Activated CD4-positive, alpha-beta T cell treated with anti-CD3 and anti-CD28 coated beads for 36 hours (primary cell): ENCODE measurements at regions not wholly inside any gene's neighbourhood (a gene's known extent, or its start where the extent isn't known, plus 50 kb on each side); places are given as distances from the start of the nearest gene placed in this dataset.
"Not testable (repeated sequence)": the region's sequence is repeated elsewhere in the genome, so short reads cannot be mapped to it uniquely, and the experiment has no call there.

Source experiments
- ATAC-seq: fragments of 200-7000 bp; cut with Tn5 transposase; one replicate; pipeline ENCODE4 v1.10.0; 2021; ENCODE audit warnings: mild to moderate bottlenecking, moderate library complexity
- CTCF ChIA-PET: fragments of 350-600 bp; sonication (Branson Sonifier 250); formaldehyde crosslinking; loops from one replicate; lab custom pipeline; 2021; ENCODE audit warnings: antibody characterized with exemption; lab: Charles Lee
- POLR2A ChIA-PET: fragments of 350-600 bp; sonication (Branson Sonifier 250); formaldehyde crosslinking; loops from one replicate; lab custom pipeline; 2021; ENCODE audit warnings: antibody characterized with exemption, inconsistent platforms; lab: Charles Lee
- DNase-seq: peaks from one replicate; pipeline ENCODE4 v3.0.0-alpha.2; 2020
- H3K27ac Mint-ChIP-seq: one replicate; pipeline ENCODE4 v1.8.0; 2021; ENCODE audit warnings: mixed read lengths
- H3K27me3 Mint-ChIP-seq: one replicate; pipeline ENCODE4 v1.8.0; 2021; ENCODE audit warnings: mixed read lengths
- H3K36me3 Mint-ChIP-seq: one replicate; pipeline ENCODE4 v1.8.0; 2021; ENCODE audit warnings: low read depth, mixed read lengths
- H3K4me1 Mint-ChIP-seq: one replicate; pipeline ENCODE4 v1.8.0; 2021; ENCODE audit warnings: mixed read lengths
- H3K4me3 Mint-ChIP-seq: one replicate; pipeline ENCODE4 v1.8.0; 2021; ENCODE audit warnings: mild to moderate bottlenecking, moderate library complexity, mixed read lengths
- H3K9me3 Mint-ChIP-seq: one replicate; pipeline ENCODE4 v1.8.0; 2021; ENCODE audit warnings: low read depth, mixed read lengths
- intact Hi-C, 2 experiments: fragments of 100-400 bp; cut with DNase I in 1 of 2; cut with micrococcal nuclease in 1 of 2; formaldehyde crosslinking; loops; one replicate each; pipeline versions ENCODE4 v1.14.2 to v1.15.1; 2022 to 2024; cut with DNase I, micrococcal nuclease

DNA sequence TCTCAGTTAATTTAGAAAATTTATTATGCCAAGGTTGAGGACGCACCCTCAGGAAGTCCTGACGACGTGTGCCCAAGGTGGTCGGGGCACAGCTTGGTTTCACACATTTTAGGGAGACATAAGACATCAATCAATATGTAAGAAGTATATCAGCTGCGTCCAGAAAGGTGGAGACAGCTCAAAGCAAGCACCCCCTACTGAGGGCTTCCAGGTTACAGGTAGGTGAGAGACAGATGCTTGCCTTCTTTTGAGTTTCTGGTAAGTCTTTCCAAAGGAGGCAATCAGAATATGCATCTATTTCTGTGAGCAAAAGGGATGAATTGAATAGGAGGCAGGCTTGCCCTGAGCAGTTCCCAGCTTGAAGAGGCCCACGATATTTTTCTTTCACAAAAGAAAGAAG, 614.3 kb downstream of the XPNPEP1 start:
- POLR2A ChIA-PET: no interaction called here
- H3K4me3 Mint-ChIP-seq: no peak overlapping the region
- DNase-seq (no peak), ATAC-seq (no peak)
- intact Hi-C loops: no loop called here
- no peak overlapping the region for H3K27ac Mint-ChIP-seq
- no peaks in the 10 kb centered on the region for H3K4me1 Mint-ChIP-seq
- H3K36me3 Mint-ChIP-seq: no peaks in the 10 kb centered on the region
- H3K27me3 Mint-ChIP-seq: no peaks in the 10 kb centered on the region
- CTCF ChIA-PET: no interaction called here
- no peaks in the 10 kb centered on the region for H3K9me3 Mint-ChIP-seq

DNA sequence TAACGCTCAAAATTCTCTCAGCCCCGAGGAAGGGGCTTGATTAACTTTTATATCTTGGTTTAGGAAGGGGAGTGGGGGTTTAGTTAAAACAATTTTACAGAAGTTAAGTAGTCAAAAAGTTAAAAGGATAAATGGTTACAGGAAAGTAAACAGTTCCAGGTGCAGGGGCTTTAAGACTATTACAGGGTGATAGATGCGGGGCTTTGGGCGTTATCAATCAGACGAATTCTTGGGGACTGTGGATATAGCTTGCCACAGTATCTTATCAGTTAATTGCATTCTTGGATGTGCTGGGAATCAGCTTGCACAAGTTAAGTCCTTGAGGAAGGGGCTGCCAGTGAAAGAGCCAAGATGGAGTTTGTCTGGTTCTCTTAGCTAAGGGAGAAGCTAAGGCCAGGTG, 616.2 kb downstream of the XPNPEP1 start:
- H3K36me3 Mint-ChIP-seq, POLR2A ChIA-PET, H3K4me3 Mint-ChIP-seq, H3K27ac Mint-ChIP-seq, intact Hi-C loops, ATAC-seq, H3K27me3 Mint-ChIP-seq, H3K9me3 Mint-ChIP-seq, DNase-seq, H3K4me1 Mint-ChIP-seq, CTCF ChIA-PET: not testable (repeated sequence)

DNA sequence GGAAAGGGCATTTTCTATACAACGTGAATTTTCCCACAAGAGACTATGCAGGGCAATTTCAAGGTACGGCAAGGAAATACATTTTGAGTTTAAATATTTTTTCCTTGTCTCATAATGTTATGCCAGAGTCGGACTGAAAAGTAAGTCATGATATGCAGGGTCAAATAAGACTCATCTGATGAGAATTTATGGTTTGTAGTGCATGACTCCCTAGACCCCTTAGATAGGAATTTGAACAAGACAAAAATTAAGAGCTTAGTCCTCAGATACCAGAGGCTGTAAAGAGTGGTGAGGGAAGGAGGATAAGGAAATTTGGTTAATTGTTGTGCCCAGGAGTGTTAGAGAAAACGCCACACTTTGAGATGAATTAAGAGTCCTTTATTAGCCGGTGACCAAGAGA, 616.6 kb downstream of the XPNPEP1 start:
- Mint-ChIP-seq H3K4me3 (no peak overlapping the region), H3K27ac (no peak overlapping the region), H3K4me1 (no peaks in the 10 kb centered on the region), H3K9me3 (no peaks in the 10 kb centered on the region), H3K36me3 (no peaks in the 10 kb centered on the region), H3K27me3 (no peaks in the 10 kb centered on the region)
- intact Hi-C loops: no loop called here
- ChIA-PET POLR2A (no interaction called here), CTCF (no interaction called here)
- DNase-seq (no peak), ATAC-seq (no peak)

DNA sequence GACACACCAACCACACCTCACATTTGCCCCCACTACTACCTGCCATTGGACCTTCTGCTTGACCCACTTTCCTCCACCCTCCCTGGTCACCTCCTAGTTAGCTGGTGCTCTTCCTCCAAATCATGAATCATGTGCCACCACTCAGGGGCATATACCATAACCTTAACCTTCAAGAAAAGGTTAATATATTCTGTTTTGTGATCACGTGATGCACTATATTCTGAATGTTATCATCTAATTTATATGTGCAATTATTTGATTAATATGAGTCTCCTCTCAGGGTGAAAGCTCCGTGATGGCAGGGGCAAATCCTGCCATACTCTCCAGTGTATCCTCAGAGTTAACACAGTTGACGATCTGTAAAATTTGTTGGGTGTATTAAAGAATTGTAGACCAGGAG, 635.5 kb downstream of the XPNPEP1 start:
- POLR2A ChIA-PET: no interaction called here
- H3K27ac Mint-ChIP-seq: no peak overlapping the region
- intact Hi-C loops: no loop called here
- H3K36me3 Mint-ChIP-seq: no peaks in the 10 kb centered on the region
- ATAC-seq (no peak), DNase-seq (no peak)
- CTCF ChIA-PET: no interaction called here
- no peaks in the 10 kb centered on the region for H3K27me3 Mint-ChIP-seq
- H3K4me3 Mint-ChIP-seq: no peak overlapping the region
- no peaks in the 10 kb centered on the region for H3K9me3 Mint-ChIP-seq
- no peaks in the 10 kb centered on the region for H3K4me1 Mint-ChIP-seq

DNA sequence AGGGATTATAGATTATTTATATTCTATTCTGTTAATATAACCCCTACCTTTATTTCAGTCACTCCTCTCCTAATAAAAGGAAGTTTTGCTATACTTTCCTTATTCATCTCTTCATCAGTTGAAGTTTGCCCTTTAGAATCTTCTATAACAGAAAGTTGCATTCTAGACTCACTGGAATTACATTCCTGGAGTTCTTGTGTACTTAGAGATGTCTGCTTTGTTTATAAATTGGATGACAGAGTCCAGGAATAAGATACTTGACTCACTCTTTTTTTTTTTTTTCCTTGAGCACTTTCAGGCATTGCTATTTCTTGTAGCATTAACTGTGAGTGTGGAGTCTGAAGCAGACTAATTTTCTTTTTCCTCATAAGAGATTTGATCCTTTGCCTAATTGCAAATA, 640.8 kb downstream of the XPNPEP1 start:
- H3K4me3 Mint-ChIP-seq: no peak overlapping the region
- intact Hi-C loops: no loop called here
- ChIA-PET CTCF (no interaction called here), POLR2A (interaction anchor here (0.6 kb wide), 1 partner anchor 41 kb away, joined by 3 read pairs; no protein-coding TSS in a partner anchor)
- DNase-seq: no peak
- no peak for ATAC-seq
- H3K27ac Mint-ChIP-seq: no peak overlapping the region
- no peaks in the 10 kb centered on the region for H3K36me3 Mint-ChIP-seq
- peaks cover 1% of the 10 kb centered on the region for H3K9me3 Mint-ChIP-seq
- H3K27me3 Mint-ChIP-seq: no peaks in the 10 kb centered on the region
- no peaks in the 10 kb centered on the region for H3K4me1 Mint-ChIP-seq

DNA sequence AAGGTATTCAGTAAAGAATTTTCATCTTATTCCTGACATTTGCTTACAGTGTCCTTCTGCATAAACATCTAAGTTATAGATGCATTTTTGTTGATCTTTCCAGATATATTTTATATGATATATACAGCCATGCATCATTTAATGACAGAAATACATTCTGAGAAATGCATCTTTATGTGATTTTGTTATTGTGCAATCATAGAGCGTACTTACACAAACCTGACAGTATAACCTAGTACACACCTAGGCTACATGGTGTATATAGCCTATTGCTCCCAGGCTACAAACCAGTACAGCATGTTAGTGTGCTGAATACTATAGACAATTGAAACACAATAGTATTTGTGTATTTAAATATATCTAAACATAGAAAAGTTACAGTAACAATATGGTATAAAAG, 642.0 kb downstream of the XPNPEP1 start:
- ATAC-seq (no peak), DNase-seq (no peak)
- CTCF ChIA-PET: no interaction called here
- Mint-ChIP-seq H3K4me3 (no peak overlapping the region), H3K9me3 (peaks cover 1% of the 10 kb centered on the region), H3K27me3 (no peaks in the 10 kb centered on the region), H3K36me3 (no peaks in the 10 kb centered on the region), H3K4me1 (no peaks in the 10 kb centered on the region), H3K27ac (no peak overlapping the region)
- intact Hi-C loops: no loop called here
- POLR2A ChIA-PET: no interaction called here

DNA sequence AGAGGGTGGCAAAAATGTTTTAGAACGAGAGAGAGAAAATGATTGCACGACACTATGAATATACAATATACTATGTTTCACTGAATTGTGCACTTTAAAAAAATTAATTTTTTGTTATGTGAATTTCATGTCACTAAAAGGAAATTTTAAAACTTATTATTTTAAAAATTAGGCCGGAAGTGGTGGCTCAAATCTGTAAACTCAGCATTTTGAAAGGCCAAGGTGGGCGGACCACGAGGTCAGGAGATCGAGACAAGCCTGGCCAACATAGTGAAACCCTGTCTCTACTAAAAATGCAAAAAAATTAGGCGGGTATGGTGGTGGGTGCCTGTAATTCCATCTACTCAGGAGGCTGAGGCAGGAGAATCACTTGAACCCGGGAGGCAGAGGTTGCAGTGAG, 642.5 kb downstream of the XPNPEP1 start:
- Mint-ChIP-seq H3K4me3 (no peak overlapping the region), H3K9me3 (peaks cover 1% of the 10 kb centered on the region), H3K27ac (no peak overlapping the region), H3K36me3 (no peaks in the 10 kb centered on the region), H3K27me3 (no peaks in the 10 kb centered on the region), H3K4me1 (no peaks in the 10 kb centered on the region)
- ATAC-seq (no peak), DNase-seq (no peak)
- ChIA-PET CTCF (no interaction called here), POLR2A (no interaction called here)
- intact Hi-C loops: no loop called here

DNA sequence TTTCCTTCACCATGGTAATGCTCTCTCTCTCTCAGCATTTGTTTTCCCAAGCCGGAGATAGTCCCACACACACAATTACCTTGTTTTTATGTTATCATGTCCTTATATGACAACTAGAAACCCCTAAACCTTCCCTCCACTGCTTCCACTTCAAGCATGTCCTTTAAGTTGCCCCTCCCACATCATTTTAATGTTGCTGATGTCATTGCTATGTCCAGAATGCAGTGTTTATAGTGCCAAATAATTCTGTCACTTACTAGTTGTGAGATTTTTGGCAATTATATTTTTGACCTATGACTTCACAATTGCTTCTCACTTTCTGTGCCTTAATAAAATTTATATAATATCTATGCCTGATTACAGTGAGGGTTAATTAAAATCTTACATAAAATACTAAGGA, 645.9 kb downstream of the XPNPEP1 start:
- Mint-ChIP-seq H3K4me1 (no peaks in the 10 kb centered on the region), H3K9me3 (peaks cover 3% of the 10 kb centered on the region), H3K27me3 (no peaks in the 10 kb centered on the region), H3K27ac (no peak overlapping the region), H3K36me3 (no peaks in the 10 kb centered on the region), H3K4me3 (no peak overlapping the region)
- ChIA-PET POLR2A (no interaction called here), CTCF (no interaction called here)
- intact Hi-C loops: no loop called here
- no peak for ATAC-seq
- no peak for DNase-seq

DNA sequence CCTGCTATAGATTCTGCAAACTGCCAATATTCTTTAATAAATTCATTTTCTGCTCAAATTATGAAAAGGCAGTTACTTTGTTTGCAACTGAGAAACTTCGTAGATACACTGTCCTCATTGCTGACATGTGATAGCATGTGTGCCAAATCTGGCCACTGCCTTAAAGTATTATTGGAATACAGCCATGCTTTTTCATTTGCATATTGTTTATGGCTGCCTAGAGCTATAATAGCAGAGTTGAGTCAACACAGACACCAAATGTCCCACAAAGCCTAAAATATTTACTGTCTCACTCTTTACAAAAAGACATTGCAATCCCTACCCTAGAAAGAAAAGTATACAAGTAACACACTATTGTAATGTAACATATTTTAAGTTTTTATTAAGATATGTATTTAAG, 647.4 kb downstream of the XPNPEP1 start:
- H3K4me3 Mint-ChIP-seq: no peak overlapping the region
- no peak overlapping the region for H3K27ac Mint-ChIP-seq
- no peak for ATAC-seq
- no peaks in the 10 kb centered on the region for H3K36me3 Mint-ChIP-seq
- ChIA-PET POLR2A (no interaction called here), CTCF (no interaction called here)
- no peaks in the 10 kb centered on the region for H3K4me1 Mint-ChIP-seq
- no peak for DNase-seq
- no peaks in the 10 kb centered on the region for H3K27me3 Mint-ChIP-seq
- peaks cover 3% of the 10 kb centered on the region for H3K9me3 Mint-ChIP-seq
- intact Hi-C loops: no loop called here

DNA sequence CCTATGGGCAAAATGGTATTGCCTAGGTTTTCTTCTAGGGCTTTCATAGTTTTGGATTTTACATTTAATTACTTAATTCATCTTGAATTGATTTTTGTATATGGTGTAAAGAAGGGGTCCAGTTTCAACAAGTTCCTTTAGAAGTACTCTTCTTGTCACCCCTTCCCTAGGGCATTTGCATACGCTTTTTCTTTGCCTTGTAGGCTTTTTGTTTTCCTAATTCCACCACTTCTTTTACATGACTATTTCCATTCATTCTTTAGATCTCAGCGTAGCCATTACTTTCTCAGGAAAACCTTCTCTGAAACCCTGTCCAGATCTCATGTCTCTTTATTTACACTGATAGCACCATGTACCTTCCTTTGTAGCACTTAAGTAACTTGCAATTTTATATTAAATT, 648.6 kb downstream of the XPNPEP1 start:
- ChIA-PET CTCF (no interaction called here), POLR2A (no interaction called here)
- Mint-ChIP-seq H3K36me3 (no peaks in the 10 kb centered on the region), H3K4me3 (no peak overlapping the region), H3K27me3 (no peaks in the 10 kb centered on the region), H3K4me1 (no peaks in the 10 kb centered on the region), H3K9me3 (peaks cover 2% of the 10 kb centered on the region), H3K27ac (no peak overlapping the region)
- no peak for ATAC-seq
- intact Hi-C loops: no loop called here
- no peak for DNase-seq

DNA sequence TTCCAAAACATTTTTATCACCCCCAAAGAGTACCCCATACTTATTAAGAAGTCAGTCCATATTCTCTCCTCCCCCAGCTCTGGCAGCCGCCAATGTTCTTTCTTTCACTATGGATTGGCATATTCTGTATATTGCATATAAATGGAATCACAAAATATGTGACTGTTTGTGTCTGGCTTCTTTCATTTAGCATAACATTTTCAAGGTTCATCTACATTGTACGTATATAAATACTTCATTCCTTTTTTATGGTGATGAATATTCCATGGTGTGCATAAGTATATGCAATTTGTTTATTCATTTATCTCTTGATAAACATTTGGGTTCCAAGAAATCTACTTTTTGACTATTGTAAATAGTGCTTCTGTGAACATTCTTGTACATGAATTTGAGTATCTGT, 653.1 kb downstream of the XPNPEP1 start:
- H3K27me3 Mint-ChIP-seq: no peaks in the 10 kb centered on the region
- no peaks in the 10 kb centered on the region for H3K36me3 Mint-ChIP-seq
- CTCF ChIA-PET: no interaction called here
- ATAC-seq: no peak
- H3K9me3 Mint-ChIP-seq: peaks cover 4% of the 10 kb centered on the region
- H3K4me3 Mint-ChIP-seq: no peak overlapping the region
- intact Hi-C loops: no loop called here
- DNase-seq: no peak
- H3K27ac Mint-ChIP-seq: no peak overlapping the region
- POLR2A ChIA-PET: no interaction called here
- no peaks in the 10 kb centered on the region for H3K4me1 Mint-ChIP-seq

DNA sequence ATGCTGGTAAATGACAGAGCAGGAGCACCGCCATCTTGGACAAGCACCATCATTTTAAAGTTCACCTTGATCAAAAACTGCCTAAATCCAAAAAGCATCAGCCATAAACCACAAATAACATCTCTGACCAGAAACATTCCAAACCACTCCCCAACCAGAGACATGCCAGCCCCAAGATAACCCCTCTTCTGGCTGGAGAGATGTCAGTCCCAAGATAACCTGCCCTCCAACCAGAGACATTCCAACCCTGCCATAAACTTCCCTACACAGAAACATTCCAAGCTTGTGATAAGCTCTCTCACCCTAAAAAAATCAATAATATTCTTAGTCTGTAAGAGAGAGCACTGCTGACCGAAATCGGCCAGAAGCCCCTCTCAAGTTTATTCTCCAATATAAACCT, 659.3 kb downstream of the XPNPEP1 start:
- H3K9me3 Mint-ChIP-seq: peaks cover 7% of the 10 kb centered on the region
- H3K36me3 Mint-ChIP-seq: no peaks in the 10 kb centered on the region
- no peak overlapping the region for H3K4me3 Mint-ChIP-seq
- POLR2A ChIA-PET: interaction anchor here (0.6 kb wide), 1 partner anchor 350 kb away, joined by 4 read pairs; no protein-coding TSS in a partner anchor
- DNase-seq (no peak), ATAC-seq (no peak)
- no peaks in the 10 kb centered on the region for H3K4me1 Mint-ChIP-seq
- CTCF ChIA-PET: no interaction called here
- intact Hi-C loops: no loop called here
- no peaks in the 10 kb centered on the region for H3K27me3 Mint-ChIP-seq
- no peak overlapping the region for H3K27ac Mint-ChIP-seq

DNA sequence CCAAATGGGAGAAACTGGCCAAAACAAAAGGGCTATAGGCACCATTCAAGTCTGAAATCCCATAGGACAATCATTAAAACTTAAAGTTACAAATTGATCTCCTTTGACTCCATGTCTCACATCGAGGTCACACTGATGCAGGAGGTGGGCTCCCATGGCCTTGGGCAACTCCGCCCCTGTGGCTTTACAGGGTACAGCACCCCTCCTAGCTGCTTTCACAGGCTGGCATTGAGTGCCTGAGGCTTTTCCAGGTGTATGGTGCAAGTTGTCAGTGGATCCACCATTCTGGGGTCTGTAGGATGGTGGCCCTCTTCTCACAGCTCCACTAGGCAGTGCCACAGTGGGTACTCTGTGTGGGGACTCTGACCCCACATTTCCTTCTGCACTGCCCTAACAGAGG, 662.1 kb downstream of the XPNPEP1 start:
- no peak for DNase-seq
- H3K36me3 Mint-ChIP-seq: no peaks in the 10 kb centered on the region
- no peaks in the 10 kb centered on the region for H3K27me3 Mint-ChIP-seq
- H3K4me3 Mint-ChIP-seq: no peak overlapping the region
- no peak for ATAC-seq
- no peak overlapping the region for H3K27ac Mint-ChIP-seq
- POLR2A ChIA-PET: no interaction called here
- H3K9me3 Mint-ChIP-seq: peaks cover 7% of the 10 kb centered on the region
- intact Hi-C loops: no loop called here
- no peaks in the 10 kb centered on the region for H3K4me1 Mint-ChIP-seq
- CTCF ChIA-PET: interaction anchor here (0.5 kb wide), 1 partner anchor 21 kb away, joined by 4 read pairs; no protein-coding TSS in a partner anchor
